Gastrocnemius medialis (tissue), 4 donors: ENCODE measurements at regions not wholly inside any gene's neighbourhood (a gene's known extent, or its start where the extent isn't known, plus 50 kb on each side); places are given as distances from the start of the nearest gene placed in this dataset.

Source experiments
- POLR2A ChIP-seq, 2 donors: fragments of 450-650 bp; IDR thresholded peaks; one replicate each; pipeline ENCODE4 v1.6.1; 2017; ENCODE audit warnings: antibody characterized with exemption in 2 of 2, mild to moderate bottlenecking in 2 of 2, moderate library complexity in 2 of 2
- TF ChIP-seq, protein P1 (sequence below), 5 experiments: fragments of 450-650 bp in 3 of 5; fragments of 200-600 bp in 2 of 5; sonication (generic) in 2 of 5; IDR thresholded peaks in 4 of 5; conservative IDR thresholded peaks in 1 of 5; 1 replicate in 4 of 5; 2 replicates in 1 of 5; pipeline ENCODE4 v1.5.1; 2016 to 2019; ENCODE audit warnings: antibody characterized with exemption in 5 of 5, mild to moderate bottlenecking in 3 of 5, moderate library complexity in 3 of 5

DNA sequence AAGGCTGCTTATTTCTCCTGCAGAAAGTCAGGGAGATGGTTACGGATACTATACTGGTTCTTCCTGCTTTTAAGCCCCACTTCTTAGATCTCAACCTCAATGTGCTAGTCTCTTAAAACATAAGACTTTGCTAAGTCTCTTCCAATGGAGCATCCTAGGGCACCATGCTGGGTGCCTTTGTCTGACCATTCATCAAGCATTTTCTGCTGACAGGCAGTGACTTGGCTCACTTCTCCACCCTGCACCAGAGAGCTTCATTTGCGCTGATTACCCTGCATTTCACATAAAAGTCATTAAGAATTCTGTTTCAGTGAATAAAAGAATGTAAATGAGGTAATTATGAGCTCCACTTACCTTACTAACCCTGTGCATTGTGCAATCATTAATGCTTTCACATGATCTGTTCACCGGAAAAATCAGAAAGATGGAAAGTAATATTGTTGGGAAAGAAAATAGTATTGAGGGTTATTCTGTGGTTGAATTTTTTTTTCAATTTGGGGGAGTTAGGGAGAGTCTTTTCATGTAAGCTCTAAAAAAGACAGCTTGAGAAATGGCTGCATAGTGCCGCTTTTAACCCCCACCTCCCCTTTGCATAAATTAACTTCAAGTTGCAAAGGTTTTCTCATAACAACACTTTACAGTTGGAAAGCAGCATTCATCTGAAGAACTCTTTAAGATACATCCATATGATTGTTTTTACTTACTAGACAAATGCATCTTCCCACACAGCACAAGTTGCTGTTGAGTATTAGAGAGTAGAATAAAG lies 677.3 kb upstream of the KIRREL3 start:
- TF ChIP-seq, protein P1, sequence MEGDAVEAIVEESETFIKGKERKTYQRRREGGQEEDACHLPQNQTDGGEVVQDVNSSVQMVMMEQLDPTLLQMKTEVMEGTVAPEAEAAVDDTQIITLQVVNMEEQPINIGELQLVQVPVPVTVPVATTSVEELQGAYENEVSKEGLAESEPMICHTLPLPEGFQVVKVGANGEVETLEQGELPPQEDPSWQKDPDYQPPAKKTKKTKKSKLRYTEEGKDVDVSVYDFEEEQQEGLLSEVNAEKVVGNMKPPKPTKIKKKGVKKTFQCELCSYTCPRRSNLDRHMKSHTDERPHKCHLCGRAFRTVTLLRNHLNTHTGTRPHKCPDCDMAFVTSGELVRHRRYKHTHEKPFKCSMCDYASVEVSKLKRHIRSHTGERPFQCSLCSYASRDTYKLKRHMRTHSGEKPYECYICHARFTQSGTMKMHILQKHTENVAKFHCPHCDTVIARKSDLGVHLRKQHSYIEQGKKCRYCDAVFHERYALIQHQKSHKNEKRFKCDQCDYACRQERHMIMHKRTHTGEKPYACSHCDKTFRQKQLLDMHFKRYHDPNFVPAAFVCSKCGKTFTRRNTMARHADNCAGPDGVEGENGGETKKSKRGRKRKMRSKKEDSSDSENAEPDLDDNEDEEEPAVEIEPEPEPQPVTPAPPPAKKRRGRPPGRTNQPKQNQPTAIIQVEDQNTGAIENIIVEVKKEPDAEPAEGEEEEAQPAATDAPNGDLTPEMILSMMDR (IDR thresholded peaks at IDR 0.05 in 4 of 5, conservative IDR thresholded peaks at IDR 0.05 in 1 of 5): no peak
- TF ChIP-seq POLR2A (IDR thresholded peaks at IDR 0.05): no peak
